Skin of body (tissue), 1 donor: ENCODE measurements at regions not wholly inside any gene's neighbourhood (a gene's known extent, or its start where the extent isn't known, plus 50 kb on each side); places are given as distances from the start of the nearest gene placed in this dataset.

ENCODE experiments used
- DNase-seq: peaks from one replicate; lab custom pipeline; 2025; lab: John Stamatoyannopoulos, UW

- DNase-seq: no peak
These were observed 272.5 kb upstream of the IRX1 start for GRCh38 chr5:3323144-3323543.

GRCh38 chr5:3322642-3323041 is 273.0 kb upstream of the IRX1 start:
- no peak for DNase-seq

DNA sequence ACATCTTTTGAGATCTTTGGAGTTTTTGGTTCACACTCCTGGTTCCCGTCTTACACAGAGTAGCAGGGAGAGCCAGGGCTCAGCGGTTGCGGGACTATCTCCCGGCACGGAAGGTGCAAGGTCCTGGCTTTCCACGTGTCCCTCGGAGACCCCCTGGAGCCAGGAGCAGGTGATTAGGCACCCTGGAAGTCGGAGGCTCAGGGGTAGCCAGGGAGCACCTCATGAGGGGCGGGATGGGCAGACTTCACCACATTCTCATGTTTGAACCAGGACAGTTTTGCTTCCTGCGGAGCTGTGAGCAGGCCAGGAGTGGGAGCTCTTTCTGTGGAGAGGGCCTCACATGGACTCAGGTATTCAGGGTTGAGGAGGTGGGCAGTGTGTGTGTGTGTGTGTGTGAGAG is 273.7 kb upstream of the IRX1 start:
- no peak for DNase-seq

- DNase-seq: no peak
These were observed 274.4 kb upstream of the IRX1 start for GRCh38 chr5:3321119-3321760.

DNA sequence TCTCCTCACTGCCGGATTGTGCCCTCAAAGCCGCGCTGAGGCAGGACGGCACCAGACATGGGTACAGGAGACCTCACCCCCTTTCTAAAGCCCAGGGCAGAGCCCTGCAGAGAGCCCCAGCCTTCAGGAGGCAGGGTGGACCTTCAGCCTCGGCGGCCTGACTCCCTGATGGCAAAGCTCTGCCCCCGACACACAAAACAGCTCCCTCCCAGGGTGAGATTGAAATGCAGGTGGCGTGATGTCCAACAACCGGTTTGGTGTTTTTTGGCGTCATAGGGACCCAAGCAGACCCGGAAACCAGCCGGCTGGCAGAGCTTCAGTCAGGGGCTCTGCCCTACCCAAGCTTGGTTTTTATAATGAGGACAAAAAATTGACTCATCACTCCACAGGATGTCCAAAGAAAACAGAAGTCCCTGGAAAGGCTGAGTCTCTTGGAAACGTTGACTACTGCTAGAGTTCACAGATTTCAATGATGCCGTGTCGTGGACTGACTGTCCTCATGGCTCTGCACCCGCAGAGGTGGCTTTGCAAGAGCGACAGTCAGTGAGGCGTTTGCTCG is 275.2 kb upstream of the IRX1 start:
- DNase-seq: no peak

GRCh38 chr5:3317051-3317795 is 278.4 kb upstream of the IRX1 start:
- no peak for DNase-seq

- no peak for DNase-seq
These were observed 282.1 kb upstream of the IRX1 start for GRCh38 chr5:3313569-3313968.

GRCh38 chr5:3312299-3312698 is 283.3 kb upstream of the IRX1 start:
- DNase-seq: no peak

DNA sequence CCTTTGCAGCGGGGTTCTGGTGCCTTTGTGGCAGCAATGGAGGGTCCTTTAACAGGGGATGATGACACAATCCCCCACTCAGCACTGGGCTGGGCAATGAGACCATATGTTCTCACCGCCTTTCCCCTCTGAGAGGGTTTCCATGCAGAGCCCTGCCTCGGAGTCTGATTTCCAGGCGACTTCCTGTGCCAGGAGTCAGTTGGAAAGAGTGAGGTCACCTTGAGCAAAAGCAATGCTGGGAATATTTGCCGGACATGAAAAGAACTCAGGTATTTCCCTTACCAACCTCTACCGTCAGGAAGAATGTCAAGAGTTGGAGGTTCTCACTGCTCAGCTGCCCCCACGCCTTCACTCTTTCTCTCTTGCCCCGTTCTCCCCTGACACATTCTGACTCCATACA is 284.2 kb upstream of the IRX1 start:
- DNase-seq: no peak

GRCh38 chr5:3310541-3311261 is 284.9 kb upstream of the IRX1 start:
- DNase-seq: peak; percentile 56

- no peak for DNase-seq
These were observed 286.1 kb upstream of the IRX1 start for GRCh38 chr5:3309538-3309937.

DNA sequence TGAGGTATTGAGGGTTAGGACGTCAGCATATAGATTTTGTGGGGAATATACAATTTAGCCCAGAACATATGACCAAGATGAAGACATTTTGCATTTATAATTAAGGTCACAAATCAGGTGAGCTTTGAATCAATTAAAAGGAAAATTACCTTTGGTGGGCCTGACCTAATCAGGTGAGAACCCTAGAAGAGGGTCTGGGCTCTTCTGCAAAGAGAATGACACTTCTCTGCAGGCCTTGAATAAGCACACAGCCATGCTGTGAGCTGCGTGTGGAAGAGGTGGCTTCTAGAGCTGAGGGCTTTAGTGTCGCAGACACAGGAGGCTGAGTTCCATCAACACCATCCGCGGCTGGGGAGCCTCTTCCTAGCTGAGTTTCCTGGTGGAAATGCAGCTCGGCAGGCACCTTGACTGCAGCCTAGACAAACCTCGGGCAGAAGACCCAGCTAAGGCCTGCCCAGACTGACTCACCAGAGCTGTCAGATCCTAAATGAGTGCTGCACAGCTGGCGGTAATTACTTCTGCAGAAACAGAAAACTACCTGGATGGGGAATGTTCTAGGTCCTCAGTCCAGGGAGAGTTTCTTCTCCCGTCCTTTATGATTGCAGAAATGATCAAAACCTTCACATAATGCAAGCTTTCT is 287.5 kb upstream of the IRX1 start:
- no peak for DNase-seq

DNA sequence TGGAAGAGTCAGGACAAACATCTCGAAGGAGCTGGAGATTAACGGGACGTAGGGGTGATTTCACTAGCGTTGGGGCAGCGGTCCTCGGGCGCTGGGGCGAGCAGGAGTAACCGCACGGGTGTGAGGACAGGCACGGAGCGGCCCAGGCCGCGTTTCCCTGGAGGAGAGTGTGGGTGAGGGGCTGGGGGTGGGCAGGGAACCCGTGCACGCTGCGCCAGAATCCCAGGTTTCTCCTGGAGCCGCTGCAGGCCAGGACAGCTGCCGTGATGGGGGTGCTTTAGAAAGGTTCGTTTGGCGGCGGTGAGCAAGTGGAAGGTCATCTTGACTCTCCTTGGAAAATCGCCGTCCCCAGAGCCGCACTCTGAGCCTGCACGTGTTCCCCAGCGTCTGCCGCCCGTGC is 290.2 kb upstream of the IRX1 start:
- no peak for DNase-seq

- DNase-seq: no peak
These were observed 291.3 kb upstream of the IRX1 start for GRCh38 chr5:3304346-3304745.

- DNase-seq: peak; percentile 80
These were observed 291.9 kb upstream of the IRX1 start for GRCh38 chr5:3303777-3304176.

GRCh38 chr5:3302228-3302627 is 293.4 kb upstream of the IRX1 start:
- no peak for DNase-seq

- DNase-seq: no peak
These were observed 294.3 kb upstream of the IRX1 start for GRCh38 chr5:3301306-3301705.

DNA sequence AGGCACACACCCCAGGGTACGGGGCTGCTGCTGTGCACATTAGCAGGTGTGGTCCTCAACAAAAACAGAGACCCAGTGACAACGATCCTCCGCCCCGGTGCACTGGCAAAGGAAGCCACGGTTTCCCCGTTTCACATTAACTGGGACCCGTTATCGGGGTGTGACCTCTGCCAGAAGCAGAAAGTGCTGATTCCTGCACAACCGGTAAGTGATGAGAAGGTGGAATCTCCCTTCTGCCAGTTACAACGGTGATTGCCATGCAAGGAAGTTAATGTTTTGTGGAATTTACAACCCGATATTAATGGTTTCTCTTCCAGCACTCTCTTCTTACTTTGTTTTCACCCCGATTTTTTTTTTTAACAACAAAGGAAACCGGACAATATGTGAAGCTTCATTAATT is 294.9 kb upstream of the IRX1 start:
- DNase-seq: no peak

GRCh38 chr5:3299441-3299840 is 296.2 kb upstream of the IRX1 start:
- no peak for DNase-seq

- DNase-seq: no peak
These were observed 297.8 kb upstream of the IRX1 start for GRCh38 chr5:3297853-3298252.

DNA sequence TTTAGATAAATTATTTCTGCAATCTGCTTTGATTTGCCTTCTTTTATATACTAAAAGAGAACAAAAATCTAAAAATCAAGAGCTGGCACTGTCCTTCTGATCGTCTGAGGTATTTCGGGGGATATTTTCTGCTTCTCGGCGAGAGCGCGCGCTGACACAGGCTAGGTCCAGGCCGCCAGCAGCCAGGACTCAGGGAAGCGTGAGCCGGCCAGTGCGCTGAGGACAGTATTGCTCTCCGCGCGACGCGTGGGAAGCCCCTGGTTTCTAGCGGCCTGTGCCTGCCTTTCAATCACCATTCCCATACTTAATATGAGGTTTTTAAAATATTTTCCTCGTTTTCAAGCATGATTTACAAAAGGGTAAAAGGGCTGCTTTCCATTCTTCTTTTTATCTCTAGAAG is 307.3 kb upstream of the IRX1 start:
- no peak for DNase-seq

DNA sequence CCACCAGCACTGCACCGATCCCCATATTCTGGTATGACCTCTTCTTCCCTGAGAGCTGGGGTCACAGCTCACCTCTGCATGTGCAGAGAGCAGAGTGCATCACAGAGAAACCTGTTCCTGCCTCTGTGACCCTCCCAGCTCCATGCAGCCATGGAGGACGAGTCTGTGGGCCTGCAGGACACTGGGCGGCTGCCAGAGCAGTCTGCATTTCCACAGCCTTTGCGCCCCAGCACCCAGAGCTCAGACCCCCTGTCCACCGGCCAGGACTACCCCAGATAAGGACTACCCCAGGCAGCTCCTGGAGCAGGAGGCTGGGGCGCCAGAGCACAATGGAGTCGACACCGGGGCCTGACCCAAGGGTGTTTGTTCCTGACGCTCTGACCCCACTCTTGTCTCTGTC is 308.1 kb upstream of the IRX1 start:
- DNase-seq: no peak
